Upper lobe of left lung (tissue), 6 donors: ENCODE measurements at regions not wholly inside any gene's neighbourhood (a gene's known extent, or its start where the extent isn't known, plus 50 kb on each side); places are given as distances from the start of the nearest gene placed in this dataset.
"Not testable (repeated sequence)": the region's sequence is repeated elsewhere in the genome, so short reads cannot be mapped to it uniquely, and the experiment has no call there.

Experiments
- ATAC-seq, 2 donors: fragments of 200-7000 bp; cut with Tn5 transposase; one replicate each; pipeline ENCODE4 v1.9.1; 2022; ENCODE audit warnings: mild to moderate bottlenecking in 2 of 2, moderate library complexity in 2 of 2; ENCODE audit not compliant: low FRiP score in 2 of 2
- DNase-seq, 2 donors: peaks; one replicate each; pipeline ENCODE4 v3.0.0-alpha.2; 2019 to 2020
- H3K27ac ChIP-seq, 4 donors: fragments of 200-600 bp; sonication (generic); one replicate each; pipeline ENCODE4 v1.5.1; 2016 to 2019
- H3K27me3 ChIP-seq, 4 donors: fragments of 200-600 bp; sonication (generic); one replicate each; pipeline ENCODE4 v1.5.1; 2017 to 2019
- H3K36me3 ChIP-seq, 4 donors: fragments of 200-600 bp; sonication (generic); one replicate each; pipeline ENCODE4 v1.5.1; 2016 to 2019
- H3K4me1 ChIP-seq, 4 donors: fragments of 200-600 bp; sonication (generic); one replicate each; pipeline ENCODE4 v1.5.1; 2018 to 2019
- H3K4me3 ChIP-seq, 4 donors: fragments of 200-600 bp; sonication (generic); one replicate each; pipeline ENCODE4 v1.5.1; 2017 to 2019; ENCODE audit warnings: mild to moderate bottlenecking in 2 of 4, moderate library complexity in 1 of 4
- H3K9me3 ChIP-seq, 4 donors: fragments of 200-600 bp; sonication (generic); one replicate each; pipeline ENCODE4 v1.5.1; 2018 to 2019
- CTCF ChIP-seq, 6 experiments: fragments of 450-650 bp in 4 of 6; fragments of 200-600 bp in 2 of 6; sonication (generic) in 2 of 6; IDR thresholded peaks; one replicate each; pipeline ENCODE4 v1.5.1; 2016 to 2019; ENCODE audit warnings: antibody characterized with exemption in 6 of 6
- EP300 ChIP-seq, 4 donors: sonication (generic); formaldehyde crosslinking; IDR thresholded peaks; one replicate each; pipeline ENCODE4 v1.5.1; 2017; ENCODE audit warnings: antibody characterized with exemption in 4 of 4, control low read depth in 2 of 4
- POLR2A ChIP-seq, 4 donors: fragments of 450-650 bp; IDR thresholded peaks; one replicate each; pipeline ENCODE4 v1.5.1; 2016 to 2017; ENCODE audit warnings: antibody characterized with exemption in 4 of 4, mild to moderate bottlenecking in 2 of 4
- POLR2AphosphoS5 ChIP-seq, 2 donors: sonication (generic); formaldehyde crosslinking; IDR thresholded peaks; one replicate each; pipeline ENCODE4 v1.5.1; 2017; ENCODE audit warnings: antibody characterized with exemption in 2 of 2
- WGBS, 2 donors: methylation state at CpG; one replicate each; pipeline ENCODE4 v1.1.5; 2017 to 2018; 5-methylcytosine and 5-hydroxymethylcytosine counted together
- donor health status: DM: no; HTN: no; CAD: no; lungs with moderate emphysema.
- donor health status: DM: no; HTN: yes; CAD: no; lungs with severe emphysema.

GRCh38 chr2:192634557-192634956, 439.8 kb upstream of the TMEFF2 start:
- no peaks in the 10 kb centered on the region for H3K4me1 ChIP-seq
- H3K4me3 ChIP-seq: no peak overlapping the region
- H3K9me3 ChIP-seq: no peaks in the 10 kb centered on the region
- H3K36me3 ChIP-seq: no peaks in the 10 kb centered on the region
- TF ChIP-seq POLR2A (IDR thresholded peaks at IDR 0.05) (no peak), EP300 (IDR thresholded peaks at IDR 0.05) (no peak), CTCF (IDR thresholded peaks at IDR 0.05) (no peak), POLR2AphosphoS5 (IDR thresholded peaks at IDR 0.05) (no peak)
- H3K27me3 ChIP-seq: no peaks in the 10 kb centered on the region
- no peak for ATAC-seq
- peak in 1 of 2 donors; percentile 18 for DNase-seq
- WGBS, 2 donors: 80 to 100% methylated on average over 1 to 3 of the region's 3 CpGs
- H3K27ac ChIP-seq: no peak overlapping the region

- H3K27me3 ChIP-seq: no peaks in the 10 kb centered on the region
- no peaks in the 10 kb centered on the region for H3K9me3 ChIP-seq
- no peaks in the 10 kb centered on the region for H3K36me3 ChIP-seq
- 84 to 86% methylated on average over 2 of the region's 2 CpGs for WGBS, 2 donors
- no peak for TF ChIP-seq EP300 (IDR thresholded peaks at IDR 0.05)
- no peak for TF ChIP-seq POLR2AphosphoS5 (IDR thresholded peaks at IDR 0.05)
- TF ChIP-seq POLR2A (IDR thresholded peaks at IDR 0.05): no peak
- no peak for TF ChIP-seq CTCF (IDR thresholded peaks at IDR 0.05)
- H3K4me1 ChIP-seq: no peaks in the 10 kb centered on the region
- ATAC-seq (no peak), DNase-seq (no peak)
- H3K4me3 ChIP-seq: no peak overlapping the region
- H3K27ac ChIP-seq: no peak overlapping the region
These were observed 433.3 kb upstream of the TMEFF2 start for GRCh38 chr2:192628017-192628416.

GRCh38 chr2:192615105-192615504, 420.4 kb upstream of the TMEFF2 start:
- Histone ChIP-seq H3K27me3 (no peaks in the 10 kb centered on the region), H3K4me3 (no peak overlapping the region), H3K36me3 (no peaks in the 10 kb centered on the region), H3K4me1 (no peaks in the 10 kb centered on the region), H3K9me3 (no peaks in the 10 kb centered on the region), H3K27ac (no peak overlapping the region)
- no peak for ATAC-seq
- no peak for DNase-seq
- TF ChIP-seq POLR2A (IDR thresholded peaks at IDR 0.05) (no peak), EP300 (IDR thresholded peaks at IDR 0.05) (no peak), POLR2AphosphoS5 (IDR thresholded peaks at IDR 0.05) (no peak), CTCF (IDR thresholded peaks at IDR 0.05) (no peak)

GRCh38 chr2:192604295-192604694, 409.6 kb upstream of the TMEFF2 start:
- DNase-seq: no peak
- peak in 1 of 2 donors; percentile 53 for ATAC-seq
- Histone ChIP-seq H3K4me1 (no peaks in the 10 kb centered on the region), H3K27me3 (no peaks in the 10 kb centered on the region), H3K36me3 (no peaks in the 10 kb centered on the region), H3K9me3 (peaks cover 0 to 5% (median 0%) of the 10 kb centered on the region in 4 donors), H3K27ac (no peak overlapping the region), H3K4me3 (no peak overlapping the region)
- TF ChIP-seq POLR2AphosphoS5 (IDR thresholded peaks at IDR 0.05) (no peak), CTCF (IDR thresholded peaks at IDR 0.05) (no peak), POLR2A (IDR thresholded peaks at IDR 0.05) (no peak), EP300 (IDR thresholded peaks at IDR 0.05) (no peak)
- WGBS, 2 donors: 91% methylated on average over 1 of the region's 1 CpG; no CpG with 5 or more reads in 1 of the 2 donors

GRCh38 chr2:192598649-192599048, 403.9 kb upstream of the TMEFF2 start:
- ATAC-seq, H3K27me3 ChIP-seq, H3K9me3 ChIP-seq, DNase-seq, H3K36me3 ChIP-seq, H3K4me3 ChIP-seq, H3K27ac ChIP-seq, H3K4me1 ChIP-seq: not testable (repeated sequence)
- 89 to 90% methylated on average over 9 of the region's 9 CpGs for WGBS, 2 donors
